DND-41 (cell line): ENCODE measurements at regions not wholly inside any gene's neighbourhood (a gene's known extent, or its start where the extent isn't known, plus 50 kb on each side); places are given as distances from the start of the nearest gene placed in this dataset.
"Not testable (repeated sequence)": the region's sequence is repeated elsewhere in the genome, so short reads cannot be mapped to it uniquely, and the experiment has no call there.

ENCODE experiments used
- ATAC-seq: fragments of 200-7000 bp; cut with Tn5 transposase; 3 replicates; pipeline ENCODE4 v1.9.1; 2021; ENCODE audit warnings: low read depth; ENCODE audit not compliant: insufficient read depth
- DNase-seq: peaks from one replicate; pipeline ENCODE4 v3.0.0-alpha.2; 2020
- H2AFZ ChIP-seq: 2 replicates; pipeline ENCODE4 v1.6.0; 2012; ENCODE audit warnings: low read depth, low read length
- H3K27ac ChIP-seq: 2 replicates; pipeline ENCODE4 v1.5.1; 2012; ENCODE audit warnings: low read length, inconsistent platforms
- H3K27me3 ChIP-seq: fragments of 200-600 bp; sonication (generic); 2 replicates; pipeline ENCODE4 v1.6.0; 2012; ENCODE audit warnings: low read length, mild to moderate bottlenecking, inconsistent platforms; ENCODE audit not compliant: insufficient read depth, poor library complexity
- H3K36me3 ChIP-seq: 2 replicates; pipeline ENCODE4 v1.5.1; 2012; ENCODE audit warnings: low read length, inconsistent platforms; ENCODE audit not compliant: insufficient read depth
- H3K4me1 ChIP-seq: 2 replicates; pipeline ENCODE4 v1.5.1; 2012; ENCODE audit warnings: mild to moderate bottlenecking, low read length; ENCODE audit not compliant: insufficient read depth
- H3K4me2 ChIP-seq: 2 replicates; pipeline ENCODE4 v1.6.0; 2012; ENCODE audit warnings: mild to moderate bottlenecking, moderate library complexity, low read length, inconsistent platforms; ENCODE audit not compliant: insufficient read depth
- H3K4me3 ChIP-seq, 2 experiments: fragments of 200-600 bp in 1 of 2; shearing (Covaris generic) in 1 of 2; 2 replicates each; pipeline ENCODE4 v1.5.1; 2012 to 2016; ENCODE audit warnings: inconsistent platforms in 2 of 2, low read length in 2 of 2, mild to moderate bottlenecking in 2 of 2, low read depth in 1 of 2, moderate library complexity in 1 of 2
- H3K79me2 ChIP-seq: 2 replicates; pipeline ENCODE4 v1.6.0; 2012; ENCODE audit warnings: low read length, inconsistent platforms; ENCODE audit not compliant: insufficient read depth
- H3K9ac ChIP-seq: 2 replicates; pipeline ENCODE4 v1.6.0; 2012; ENCODE audit warnings: low read depth, mild to moderate bottlenecking, inconsistent platforms, low read length, moderate library complexity
- H3K9me3 ChIP-seq: 2 replicates; pipeline ENCODE4 v1.5.1; 2012; ENCODE audit warnings: low read length, moderate library complexity, mild to moderate bottlenecking, inconsistent platforms; ENCODE audit not compliant: insufficient read depth, severe bottlenecking
- H4K20me1 ChIP-seq: 2 replicates; pipeline ENCODE4 v1.6.0; 2012; ENCODE audit warnings: low read length; ENCODE audit not compliant: insufficient read depth
- CTCF ChIP-seq: IDR thresholded peaks from 2 replicates; pipeline ENCODE4 v1.5.1; 2012; ENCODE audit warnings: borderline replicate concordance, low read length, moderate library complexity, mild to moderate bottlenecking; ENCODE audit not compliant: poor library complexity, severe bottlenecking; ENCODE audit errors: extremely low read depth
- EZH2 ChIP-seq: IDR thresholded peaks from 3 replicates; pipeline ENCODE4 v1.6.1; 2012; ENCODE audit warnings: borderline replicate concordance, low read depth, mild to moderate bottlenecking, moderate library complexity, low read length, inconsistent platforms; ENCODE audit not compliant: severe bottlenecking

- H4K20me1 ChIP-seq, H3K4me2 ChIP-seq, H3K4me3 ChIP-seq, H2AFZ ChIP-seq, H3K27ac ChIP-seq, H3K27me3 ChIP-seq, H3K9ac ChIP-seq, H3K9me3 ChIP-seq, H3K79me2 ChIP-seq, H3K36me3 ChIP-seq, DNase-seq, ATAC-seq: not testable (repeated sequence)
- peaks cover 10% of the 10 kb centered on the region for H3K4me1 ChIP-seq
These were observed 195.7 kb upstream of the HAAO start for GRCh38 chr2:42988055-42988454.

DNA sequence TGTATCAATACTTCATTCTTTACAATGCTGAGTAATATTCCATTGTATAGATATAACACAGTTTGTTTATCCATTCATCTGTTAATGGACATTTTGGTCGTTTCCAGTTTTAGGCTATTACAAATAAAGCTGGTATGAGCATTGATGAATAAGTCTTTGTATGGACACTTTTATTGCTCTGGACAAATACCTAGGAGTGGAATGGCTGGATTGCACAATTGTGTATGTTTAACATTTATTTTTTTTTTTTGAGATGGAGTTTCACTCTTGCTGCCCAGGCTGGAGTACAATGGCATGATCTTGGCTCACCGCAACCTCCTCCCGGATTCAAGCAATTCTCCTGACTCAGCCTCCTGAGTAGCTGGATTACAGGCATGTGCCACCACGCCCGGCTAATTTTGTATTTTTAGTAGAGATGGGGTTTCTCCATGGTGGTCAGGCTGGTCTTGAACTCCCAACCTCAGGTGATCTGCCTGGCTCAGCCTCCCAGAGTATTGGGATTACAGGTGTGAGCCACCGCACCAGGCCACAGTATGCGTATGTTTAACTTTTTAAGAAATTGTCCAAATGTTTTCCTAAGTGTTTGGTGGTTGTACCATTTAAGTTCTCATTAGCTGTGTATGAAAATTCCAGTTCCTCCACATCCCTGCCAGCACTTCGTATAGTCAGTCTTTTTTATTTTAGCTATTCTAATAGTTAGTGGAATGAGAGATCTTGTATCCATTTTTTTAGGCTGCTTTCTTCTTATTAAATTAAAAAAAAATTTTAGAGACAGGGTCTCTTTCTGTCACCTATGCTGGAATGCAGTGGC lies 194.9 kb upstream of the HAAO start:
- H3K27ac ChIP-seq, result no peak overlapping the region
- H3K9ac ChIP-seq, result no peak overlapping the region
- H3K9me3 ChIP-seq, result no peaks in the 10 kb centered on the region
- DNase-seq, result no peak
- H3K27me3 ChIP-seq, result no peaks in the 10 kb centered on the region
- no peaks in the 10 kb centered on the region for H4K20me1 ChIP-seq
- H3K4me2 ChIP-seq, result no peak overlapping the region
- H3K4me1 ChIP-seq, result peaks cover 10% of the 10 kb centered on the region
- no peak overlapping the region for H2AFZ ChIP-seq
- no peak for ATAC-seq
- H3K79me2 ChIP-seq, result no peaks in the 10 kb centered on the region
- no peaks in the 10 kb centered on the region for H3K36me3 ChIP-seq
- no peak overlapping the region for H3K4me3 ChIP-seq
- TF ChIP-seq CTCF (no peak), EZH2 (no peak)

- Histone ChIP-seq H3K36me3 (no peaks in the 10 kb centered on the region), H2AFZ (no peak overlapping the region), H4K20me1 (no peaks in the 10 kb centered on the region), H3K9me3 (no peaks in the 10 kb centered on the region), H3K9ac (no peak overlapping the region), H3K4me3 (no peak overlapping the region), H3K27me3 (no peaks in the 10 kb centered on the region), H3K4me1 (peaks cover 10% of the 10 kb centered on the region), H3K27ac (no peak overlapping the region), H3K4me2 (no peak overlapping the region), H3K79me2 (no peaks in the 10 kb centered on the region)
- ATAC-seq (no peak), DNase-seq (no peak)
- no peak for TF ChIP-seq EZH2
- TF ChIP-seq CTCF, result no peak
These were observed 192.2 kb upstream of the HAAO start for GRCh38 chr2:42984617-42985016.

DNA sequence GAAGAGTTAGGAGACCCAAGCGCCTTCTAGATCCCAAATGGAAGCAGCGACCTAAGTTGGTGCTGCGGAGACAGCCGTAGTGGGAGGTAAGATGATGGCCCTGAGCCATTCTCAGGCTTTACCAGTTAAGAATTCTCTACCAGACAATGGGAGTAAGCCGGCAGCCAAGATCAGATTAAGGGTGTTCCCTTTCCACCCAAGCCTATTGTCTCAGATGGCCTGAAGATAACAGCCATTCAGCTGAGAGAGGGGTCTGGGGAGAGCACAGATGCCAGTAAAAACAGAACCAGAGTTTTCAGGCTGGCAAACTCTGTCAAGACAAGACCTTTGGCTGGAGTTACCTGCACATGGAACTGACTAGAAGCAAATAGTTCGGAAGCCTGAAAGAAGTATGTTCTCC lies 191.7 kb upstream of the HAAO start:
- DNase-seq, result no peak
- TF ChIP-seq EZH2 (no peak), CTCF (no peak)
- Histone ChIP-seq H3K79me2 (no peaks in the 10 kb centered on the region), H3K36me3 (no peaks in the 10 kb centered on the region), H4K20me1 (no peaks in the 10 kb centered on the region), H3K27ac (no peak overlapping the region), H3K9ac (no peak overlapping the region), H3K4me3 (no peak overlapping the region), H3K4me1 (peaks cover 5% of the 10 kb centered on the region), H3K27me3 (no peaks in the 10 kb centered on the region), H3K9me3 (no peaks in the 10 kb centered on the region), H2AFZ (no peak overlapping the region), H3K4me2 (no peak overlapping the region)
- ATAC-seq, result no peak
